Mucosa of rectum (tissue), 2 donors: ENCODE measurements at regions not wholly inside any gene's neighbourhood (a gene's known extent, or its start where the extent isn't known, plus 50 kb on each side); places are given as distances from the start of the nearest gene placed in this dataset.

ENCODE experiments used
- H3K27ac ChIP-seq, 2 donors: one replicate each; pipeline ENCODE4 v1.7.0; 2013; ENCODE audit warnings: inconsistent platforms in 2 of 2, low read depth in 2 of 2, low read length in 2 of 2
- H3K27me3 ChIP-seq, 2 donors: one replicate each; pipeline ENCODE4 v1.7.0; 2013; ENCODE audit warnings: low read length in 2 of 2; ENCODE audit not compliant: control insufficient read depth in 2 of 2, insufficient read depth in 2 of 2
- H3K36me3 ChIP-seq, 2 donors: one replicate each; pipeline ENCODE4 v1.7.0; 2013; ENCODE audit warnings: low read length in 2 of 2; ENCODE audit not compliant: control insufficient read depth in 2 of 2, insufficient read depth in 2 of 2
- H3K4me1 ChIP-seq, 2 donors: one replicate each; pipeline ENCODE4 v1.7.0; 2013; ENCODE audit warnings: low read length in 2 of 2, mild to moderate bottlenecking in 1 of 2; ENCODE audit not compliant: control insufficient read depth in 2 of 2, insufficient read depth in 2 of 2
- H3K4me3 ChIP-seq, 2 donors: one replicate each; pipeline ENCODE4 v1.7.0; 2013; ENCODE audit warnings: low read length in 2 of 2
- H3K9ac ChIP-seq, 2 donors: one replicate each; pipeline ENCODE4 v1.7.0; 2013; ENCODE audit warnings: low read length in 2 of 2, low read depth in 1 of 2, mild to moderate bottlenecking in 1 of 2
- H3K9me3 ChIP-seq, 2 donors: one replicate each; pipeline ENCODE4 v1.7.0; 2013; ENCODE audit warnings: low read length in 2 of 2; ENCODE audit not compliant: control insufficient read depth in 2 of 2
- donor health status: healthy.
- donor health status: Normal muscosa, but diverticular disease.

- peak overlapping the region in 1 of 2 donors; percentile 14 for H3K4me3 ChIP-seq
Observed at GRCh38 chr17:77404812-77405581, 264.2 kb downstream of the SEC14L1 start.

GRCh38 chr17:77405867-77406732, 265.3 kb downstream of the SEC14L1 start:
- H3K36me3 ChIP-seq, result peaks cover 10 to 12% of the 10 kb centered on the region in 2 donors
- H3K4me1 ChIP-seq, result peaks cover 37 to 48% of the 10 kb centered on the region in 2 donors
- no peaks in the 10 kb centered on the region for H3K27me3 ChIP-seq
- peak overlapping the region in 1 of 2 donors; percentile 14 for H3K4me3 ChIP-seq
- peak overlapping the region in 1 of 2 donors; percentile 66 for H3K27ac ChIP-seq
- peak overlapping the region; percentile 14 to 22 for H3K9ac ChIP-seq
- no peaks in the 10 kb centered on the region for H3K9me3 ChIP-seq

More at GRCh38 chr17:77404812-77405581, 264.2 kb downstream of the SEC14L1 start:
- peak overlapping the region in 1 of 2 donors; percentile 66 for H3K27ac ChIP-seq
- H3K9ac ChIP-seq, result peak overlapping the region; percentile 0 to 22
- peaks cover 10 to 12% of the 10 kb centered on the region in 2 donors for H3K36me3 ChIP-seq
- no peaks in the 10 kb centered on the region for H3K27me3 ChIP-seq
- H3K4me1 ChIP-seq, result peaks cover 37 to 49% of the 10 kb centered on the region in 2 donors
- H3K9me3 ChIP-seq, result no peaks in the 10 kb centered on the region

DNA sequence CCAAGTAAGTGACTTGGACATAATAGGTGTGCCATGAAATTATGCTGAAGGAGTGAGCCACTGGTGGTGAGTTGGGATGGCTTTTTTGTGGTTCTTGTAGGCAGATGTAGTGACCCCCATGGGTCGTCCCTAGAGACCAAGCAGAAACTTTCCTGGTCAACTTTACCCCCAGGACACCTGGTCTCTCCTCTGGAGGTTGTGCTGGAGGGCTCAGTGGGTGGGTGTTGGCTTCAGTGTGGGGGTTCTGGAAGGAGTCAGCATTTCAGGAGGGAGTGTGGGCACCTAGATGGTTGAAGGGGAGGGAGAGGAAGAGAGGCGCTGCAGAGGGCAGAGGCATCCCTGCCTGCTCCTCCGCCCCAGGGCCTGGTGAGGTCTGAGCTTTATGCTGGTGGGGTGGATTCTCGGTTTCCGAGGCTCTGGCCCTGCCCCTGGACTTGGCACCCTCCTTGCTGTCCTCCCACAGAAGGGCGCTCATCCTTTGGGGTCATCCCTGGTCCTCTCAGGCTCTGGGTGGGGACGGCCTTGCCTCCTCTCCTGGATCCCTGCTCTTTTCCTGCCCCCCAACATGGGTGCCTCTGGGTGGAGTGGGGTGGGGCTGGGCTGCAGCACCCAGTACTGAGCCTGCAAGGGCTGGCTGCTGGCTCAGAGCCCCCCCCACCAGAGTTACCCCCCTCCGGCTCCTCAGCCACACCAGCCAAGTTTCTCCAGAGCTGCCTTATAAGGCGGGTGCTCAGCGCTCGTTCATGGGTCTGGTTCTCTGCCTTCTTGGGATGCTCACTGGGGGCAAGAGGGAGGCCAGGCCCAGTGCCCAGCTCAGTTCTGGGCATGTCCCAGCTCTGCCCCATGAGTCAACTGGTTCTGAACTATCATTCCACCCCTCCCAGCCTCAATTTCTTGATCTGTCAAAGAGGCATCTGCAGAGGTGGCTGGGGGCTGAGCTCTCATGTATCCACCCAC, 266.8 kb downstream of the SEC14L1 start:
- H3K27ac ChIP-seq, result peak overlapping the region; percentile 64 to 66
- no peak overlapping the region for H3K9ac ChIP-seq

DNA sequence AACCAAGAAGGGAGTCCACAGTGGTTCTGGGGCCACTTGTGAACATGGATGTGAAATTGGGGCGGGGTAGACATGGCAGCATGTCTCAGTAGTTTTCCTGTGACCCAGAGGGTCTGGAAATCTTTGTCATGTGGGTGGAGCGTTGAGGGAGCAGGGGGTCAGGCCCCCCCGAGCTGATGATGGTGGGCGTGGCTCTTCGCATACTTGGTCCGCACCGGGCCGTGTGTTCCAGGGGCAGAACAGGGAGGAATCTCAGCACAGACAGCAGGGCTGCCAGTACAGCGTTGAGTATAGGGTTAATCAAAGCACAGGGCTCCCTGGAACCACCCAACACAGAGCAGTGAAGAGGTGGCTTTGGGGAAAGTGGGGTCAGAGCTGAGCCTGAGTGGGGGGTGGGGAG, 267.5 kb downstream of the SEC14L1 start:
- no peaks in the 10 kb centered on the region for H3K9me3 ChIP-seq
- H3K27ac ChIP-seq, result peak overlapping the region; percentile 64 to 66
- H3K36me3 ChIP-seq, result peaks cover 2 to 3% of the 10 kb centered on the region in 2 donors
- H3K4me1 ChIP-seq, result peaks cover 41 to 44% of the 10 kb centered on the region in 2 donors
- no peak overlapping the region for H3K9ac ChIP-seq
- no peak overlapping the region for H3K4me3 ChIP-seq
- no peaks in the 10 kb centered on the region for H3K27me3 ChIP-seq

More for the DNA sequence above, 266.8 kb downstream of the SEC14L1 start:
- peaks cover 6 to 8% of the 10 kb centered on the region in 2 donors for H3K36me3 ChIP-seq
- peaks cover 41 to 48% of the 10 kb centered on the region in 2 donors for H3K4me1 ChIP-seq
- H3K27me3 ChIP-seq, result no peaks in the 10 kb centered on the region
- no peak overlapping the region for H3K4me3 ChIP-seq
- H3K9me3 ChIP-seq, result no peaks in the 10 kb centered on the region

GRCh38 chr17:77409282-77410161, 268.8 kb downstream of the SEC14L1 start:
- peaks cover 0 to 2% of the 10 kb centered on the region in 2 donors for H3K36me3 ChIP-seq
- H3K9ac ChIP-seq, result peak overlapping the region; percentile 2 to 8
- peaks cover 39 to 41% of the 10 kb centered on the region in 2 donors for H3K4me1 ChIP-seq
- H3K9me3 ChIP-seq, result no peaks in the 10 kb centered on the region
- H3K27me3 ChIP-seq, result no peaks in the 10 kb centered on the region
- H3K27ac ChIP-seq, result peak overlapping the region; percentile 64 to 68
- H3K4me3 ChIP-seq, result peak overlapping the region in 1 of 2 donors; percentile 9

DNA sequence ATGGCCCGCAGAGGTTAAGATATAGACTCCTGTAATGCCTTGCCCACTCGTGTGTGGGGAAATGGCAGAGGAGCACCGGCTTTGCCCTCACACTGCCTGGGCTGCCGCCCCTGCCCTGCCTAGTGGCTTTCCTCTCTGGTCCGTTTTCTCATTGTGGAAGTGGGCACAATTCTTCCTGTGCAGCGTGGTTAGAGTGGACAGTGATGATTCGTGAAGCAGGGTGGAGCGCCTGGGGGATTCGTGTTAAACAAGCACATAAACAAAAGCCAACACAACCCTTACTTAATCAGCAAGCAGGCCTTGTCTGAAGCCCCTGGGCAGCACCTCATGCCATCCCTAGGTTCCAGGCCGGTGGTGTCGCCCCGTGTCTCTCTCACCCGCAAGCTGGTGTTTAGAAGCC, 269.7 kb downstream of the SEC14L1 start:
- peaks cover 0 to 2% of the 10 kb centered on the region in 2 donors for H3K36me3 ChIP-seq
- H3K27me3 ChIP-seq, result no peaks in the 10 kb centered on the region
- H3K27ac ChIP-seq, result peak overlapping the region in 1 of 2 donors; percentile 64
- peaks cover 31 to 39% of the 10 kb centered on the region in 2 donors for H3K4me1 ChIP-seq
- no peak overlapping the region for H3K9ac ChIP-seq
- H3K4me3 ChIP-seq, result no peak overlapping the region
- no peaks in the 10 kb centered on the region for H3K9me3 ChIP-seq

DNA sequence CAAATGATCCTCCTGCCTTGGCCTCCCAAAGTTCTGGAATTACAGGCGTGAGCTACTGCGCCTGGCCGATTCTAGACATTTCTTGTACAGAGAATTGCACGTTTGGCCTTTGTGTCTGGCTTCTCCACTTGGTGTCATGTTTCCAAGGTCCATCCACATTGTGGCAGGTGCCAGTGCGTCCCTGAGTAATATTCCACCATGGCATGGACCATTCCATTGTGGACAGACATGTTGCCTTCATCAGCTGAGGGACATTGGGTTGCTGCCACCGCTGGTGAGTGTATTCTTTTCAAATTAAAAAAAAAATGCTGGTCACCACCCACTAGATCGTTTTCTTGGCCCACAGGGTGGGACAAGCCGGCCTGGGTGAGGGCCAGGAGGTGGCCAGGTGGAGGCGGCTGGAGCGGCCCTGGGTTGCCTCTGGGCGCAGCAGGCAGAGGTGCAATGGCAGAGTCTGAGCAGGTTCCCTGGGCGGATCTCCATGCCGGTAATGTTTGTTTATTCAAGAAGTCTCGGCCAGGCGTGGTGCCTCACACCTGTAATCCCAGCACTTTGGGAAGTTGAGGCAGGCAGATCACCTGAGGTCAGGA, 274.1 kb downstream of the SEC14L1 start:
- Histone ChIP-seq H3K27me3 (no peaks in the 10 kb centered on the region), H3K9ac (no peak overlapping the region), H3K36me3 (peaks cover 0 to 3% of the 10 kb centered on the region in 2 donors), H3K4me3 (no peak overlapping the region), H3K9me3 (no peaks in the 10 kb centered on the region), H3K4me1 (peaks cover 6 to 13% of the 10 kb centered on the region in 2 donors), H3K27ac (no peak overlapping the region)

- Histone ChIP-seq H3K4me1 (peaks cover 10 to 15% of the 10 kb centered on the region in 2 donors), H3K27ac (no peak overlapping the region)
Observed at GRCh38 chr17:77416105-77416713, 275.4 kb downstream of the SEC14L1 start.

More at GRCh38 chr17:77416105-77416713, 275.4 kb downstream of the SEC14L1 start:
- H3K9ac ChIP-seq, result no peak overlapping the region
- H3K36me3 ChIP-seq, result peaks cover 0 to 6% of the 10 kb centered on the region in 2 donors
- H3K27me3 ChIP-seq, result no peaks in the 10 kb centered on the region
- H3K9me3 ChIP-seq, result no peaks in the 10 kb centered on the region
- no peak overlapping the region for H3K4me3 ChIP-seq
